ENCODE measurements at regions not wholly inside any gene's neighbourhood (a gene's known extent, or its start where the extent isn't known, plus 50 kb on each side); places are given as distances from the start of the nearest gene placed in this dataset.

- no peak for DNase-seq (ENCODE audit: low read depth)
Measured at GRCh38 chr18:68466672-68467071, 248.2 kb downstream of the TMX3 start.

GRCh38 chr18:68462766-68463165 is 252.1 kb downstream of the TMX3 start:
- DNase-seq (ENCODE audit: low read depth), result no peak

- no peak for DNase-seq (ENCODE audit: low read depth)
Measured at GRCh38 chr18:68462148-68462547, 252.8 kb downstream of the TMX3 start.

- DNase-seq (ENCODE audit: low read depth), result no peak
Measured at GRCh38 chr18:68461481-68462018, 253.4 kb downstream of the TMX3 start.

- DNase-seq (ENCODE audit: low read depth), result no peak
Measured at GRCh38 chr18:68459968-68460367, 254.9 kb downstream of the TMX3 start.

GRCh38 chr18:68456985-68457384 is 257.9 kb downstream of the TMX3 start:
- no peak for DNase-seq (ENCODE audit: low read depth)

GRCh38 chr18:68455229-68455603 is 259.7 kb downstream of the TMX3 start:
- no peak for DNase-seq (ENCODE audit: low read depth)

- peak; percentile 72 for DNase-seq (ENCODE audit: low read depth)
Measured at GRCh38 chr18:68454511-68455228, 260.2 kb downstream of the TMX3 start.

- DNase-seq (ENCODE audit: low read depth), result peak; percentile 84
Measured at GRCh38 chr18:68449292-68449691, 265.6 kb downstream of the TMX3 start.

GRCh38 chr18:68448736-68449135 is 266.2 kb downstream of the TMX3 start:
- DNase-seq (ENCODE audit: low read depth), result no peak

- DNase-seq (ENCODE audit: low read depth), result no peak
Measured at GRCh38 chr18:68447286-68447685, 267.6 kb downstream of the TMX3 start.

- no peak for DNase-seq (ENCODE audit: low read depth)
Measured at GRCh38 chr18:68445668-68446426, 269.1 kb downstream of the TMX3 start.

- DNase-seq (ENCODE audit: low read depth), result no peak
Measured at GRCh38 chr18:68445136-68445535, 269.8 kb downstream of the TMX3 start.

- no peak for DNase-seq (ENCODE audit: low read depth)
Measured at GRCh38 chr18:68441241-68441640, 273.7 kb downstream of the TMX3 start.

GRCh38 chr18:68440433-68440832 is 274.5 kb downstream of the TMX3 start:
- DNase-seq (ENCODE audit: low read depth), result no peak

GRCh38 chr18:68439642-68440041 is 275.3 kb downstream of the TMX3 start:
- DNase-seq (ENCODE audit: low read depth), result no peak

GRCh38 chr18:68438983-68439382 is 275.9 kb downstream of the TMX3 start:
- DNase-seq (ENCODE audit: low read depth), result peak; percentile 85

- no peak for DNase-seq (ENCODE audit: low read depth)
Measured at GRCh38 chr18:68438536-68438935, 276.4 kb downstream of the TMX3 start.

GRCh38 chr18:68436485-68436884 is 278.4 kb downstream of the TMX3 start:
- DNase-seq (ENCODE audit: low read depth), result no peak

- no peak for DNase-seq (ENCODE audit: low read depth)
Measured at GRCh38 chr18:68435581-68435980, 279.3 kb downstream of the TMX3 start.

GRCh38 chr18:68431922-68432198 is 283.0 kb downstream of the TMX3 start:
- no peak for DNase-seq (ENCODE audit: low read depth)

GRCh38 chr18:68431111-68431921 is 283.6 kb downstream of the TMX3 start:
- DNase-seq (ENCODE audit: low read depth), result no peak

GRCh38 chr18:68429841-68430240 is 285.1 kb downstream of the TMX3 start:
- no peak for DNase-seq (ENCODE audit: low read depth)
